ENCODE measurements at regions not wholly inside any gene's neighbourhood (a gene's known extent, or its start where the extent isn't known, plus 50 kb on each side); places are given as distances from the start of the nearest gene placed in this dataset.

- Histone ChIP-seq H3K36me3 (ENCODE audit: control insufficient read depth, insufficient read depth, low read length) (no peaks in the 10 kb centered on the region), H3K9me3 (ENCODE audit: control insufficient read depth, insufficient read depth, low read length) (no peaks in the 10 kb centered on the region), H3K27me3 (ENCODE audit: control insufficient read depth, insufficient read depth, low read length) (no peaks in the 10 kb centered on the region), H3K4me3 (ENCODE audit: low read length) (no peak overlapping the region), H3K27ac (ENCODE audit: low read length) (no peak overlapping the region), H3K4me1 (ENCODE audit: control insufficient read depth, insufficient read depth, low read length) (peaks cover 3% of the 10 kb centered on the region; the same call in 1 of the 2 replicates)
- DNase-seq (ENCODE audit: low read depth, low spot score): no peak
- WGBS (ENCODE audit: insufficient coverage, insufficient read length): no CpG with 5 or more reads among the region's 12 CpGs
Measured at GRCh38 chr2:120842456-120843439, 107.1 kb downstream of the GLI2 start.

DNA sequence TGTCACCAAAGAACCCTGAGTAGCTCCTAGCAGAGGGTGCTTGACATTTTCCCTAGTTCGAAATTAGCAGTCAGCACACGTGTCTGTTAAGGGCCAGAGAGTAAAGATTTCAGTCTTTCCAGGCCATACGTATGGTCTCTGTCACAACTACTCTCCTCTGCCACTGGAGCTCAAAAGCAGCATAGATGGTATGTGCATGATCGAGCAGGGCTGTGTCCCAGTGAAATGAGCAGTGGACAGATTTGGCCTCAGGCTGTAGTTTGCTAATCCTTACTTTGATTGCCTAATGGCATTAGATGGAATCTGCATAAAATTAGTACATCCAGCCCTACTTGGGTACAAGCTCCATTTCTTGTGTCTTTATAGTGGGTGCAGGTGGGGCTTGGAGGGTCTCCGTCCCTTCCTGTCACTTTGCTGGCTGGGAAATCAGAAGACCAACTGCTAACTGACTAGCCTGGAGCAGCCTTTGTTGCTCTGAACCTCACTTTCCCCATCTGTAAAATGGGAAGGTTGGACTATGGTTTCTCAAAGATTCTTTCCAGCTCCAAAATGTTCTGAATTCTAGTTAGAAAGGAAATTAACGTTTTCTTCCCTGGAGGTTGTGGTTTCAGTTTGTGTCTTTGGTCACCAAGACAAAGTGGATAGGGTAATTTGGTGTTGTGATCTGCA, 108.5 kb downstream of the GLI2 start:
- WGBS (ENCODE audit: insufficient coverage, insufficient read length): no CpG with 5 or more reads among the region's 6 CpGs
- H3K9me3 ChIP-seq (ENCODE audit: control insufficient read depth, insufficient read depth, low read length): no peaks in the 10 kb centered on the region

GRCh38 chr2:120845277-120845676, 109.6 kb downstream of the GLI2 start:
- Histone ChIP-seq H3K27ac (ENCODE audit: low read length) (no peak overlapping the region), H3K36me3 (ENCODE audit: control insufficient read depth, insufficient read depth, low read length) (no peaks in the 10 kb centered on the region; the same call in 1 of the 2 replicates), H3K4me3 (ENCODE audit: low read length) (no peak overlapping the region), H3K4me1 (ENCODE audit: control insufficient read depth, insufficient read depth, low read length) (peaks cover 3% of the 10 kb centered on the region; the same call in 1 of the 2 replicates), H3K9me3 (ENCODE audit: control insufficient read depth, insufficient read depth, low read length) (no peaks in the 10 kb centered on the region), H3K27me3 (ENCODE audit: control insufficient read depth, insufficient read depth, low read length) (no peaks in the 10 kb centered on the region)
- no peak for DNase-seq (ENCODE audit: low read depth, low spot score)
- no CpG with 5 or more reads among the region's 9 CpGs for WGBS (ENCODE audit: insufficient coverage, insufficient read length)

More for the DNA sequence above, 108.5 kb downstream of the GLI2 start:
- H3K4me3 ChIP-seq (ENCODE audit: low read length): no peak overlapping the region
- no peaks in the 10 kb centered on the region for H3K27me3 ChIP-seq (ENCODE audit: control insufficient read depth, insufficient read depth, low read length)
- no peak overlapping the region for H3K27ac ChIP-seq (ENCODE audit: low read length)
- peaks cover 3% of the 10 kb centered on the region; the same call in 1 of the 2 replicates for H3K4me1 ChIP-seq (ENCODE audit: control insufficient read depth, insufficient read depth, low read length)
- no peaks in the 10 kb centered on the region; the same call in 1 of the 2 replicates for H3K36me3 ChIP-seq (ENCODE audit: control insufficient read depth, insufficient read depth, low read length)
- no peak for DNase-seq (ENCODE audit: low read depth, low spot score)

DNA sequence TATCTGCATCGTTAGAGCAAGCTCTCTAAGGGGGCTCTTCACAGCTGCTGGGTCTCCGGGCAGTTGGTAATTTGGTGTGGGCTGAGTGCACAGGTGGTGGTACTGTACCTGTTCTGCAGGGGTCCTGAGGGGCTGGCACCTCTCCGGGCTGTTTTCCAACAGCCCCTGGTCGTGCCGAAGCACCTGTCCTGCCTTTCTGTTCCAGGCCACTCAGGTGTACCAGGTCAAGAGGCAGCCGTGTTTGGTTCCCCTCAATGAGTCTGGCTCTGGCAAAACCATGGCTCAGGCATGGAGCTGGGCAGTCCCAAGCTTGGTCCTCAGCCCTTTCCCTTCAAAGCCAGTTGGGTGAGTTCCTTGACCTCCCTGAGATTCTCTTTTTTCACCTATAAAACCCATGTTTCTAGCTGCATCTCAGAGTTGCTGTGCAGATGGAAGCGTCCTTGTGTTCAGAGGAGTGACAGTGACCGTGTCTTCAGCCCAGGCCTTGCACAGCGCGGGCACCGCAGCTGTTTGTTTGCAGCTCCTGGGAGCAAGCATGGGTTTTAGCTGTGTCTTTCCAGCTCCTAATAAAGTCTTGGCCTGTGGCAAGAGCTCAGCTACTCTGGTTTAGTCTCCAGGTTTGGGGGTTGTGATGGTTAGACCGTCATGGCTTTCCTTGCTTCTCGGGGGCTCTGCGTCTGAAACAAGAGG, 110.9 kb downstream of the GLI2 start:
- Histone ChIP-seq H3K36me3 (ENCODE audit: control insufficient read depth, insufficient read depth, low read length) (no peaks in the 10 kb centered on the region; the same call in 1 of the 2 replicates), H3K4me3 (ENCODE audit: low read length) (no peak overlapping the region), H3K27me3 (ENCODE audit: control insufficient read depth, insufficient read depth, low read length) (no peaks in the 10 kb centered on the region), H3K9me3 (ENCODE audit: control insufficient read depth, insufficient read depth, low read length) (no peaks in the 10 kb centered on the region), H3K27ac (ENCODE audit: low read length) (no peak overlapping the region), H3K4me1 (ENCODE audit: control insufficient read depth, insufficient read depth, low read length) (peaks cover 5% of the 10 kb centered on the region; the same call in 1 of the 2 replicates)
- no CpG with 5 or more reads among the region's 14 CpGs for WGBS (ENCODE audit: insufficient coverage, insufficient read length)
- no peak for DNase-seq (ENCODE audit: low read depth, low spot score)

- Histone ChIP-seq H3K4me3 (ENCODE audit: low read length) (no peak overlapping the region), H3K27me3 (ENCODE audit: control insufficient read depth, insufficient read depth, low read length) (no peaks in the 10 kb centered on the region), H3K9me3 (ENCODE audit: control insufficient read depth, insufficient read depth, low read length) (no peaks in the 10 kb centered on the region), H3K36me3 (ENCODE audit: control insufficient read depth, insufficient read depth, low read length) (no peaks in the 10 kb centered on the region; the same call in 1 of the 2 replicates), H3K4me1 (ENCODE audit: control insufficient read depth, insufficient read depth, low read length) (peaks cover 5% of the 10 kb centered on the region; the same call in 1 of the 2 replicates), H3K27ac (ENCODE audit: low read length) (no peak overlapping the region)
- WGBS (ENCODE audit: insufficient coverage, insufficient read length): no CpG with 5 or more reads among the region's 24 CpGs
- no peak for DNase-seq (ENCODE audit: low read depth, low spot score)
Measured at GRCh38 chr2:120847700-120848321, 112.1 kb downstream of the GLI2 start.

DNA sequence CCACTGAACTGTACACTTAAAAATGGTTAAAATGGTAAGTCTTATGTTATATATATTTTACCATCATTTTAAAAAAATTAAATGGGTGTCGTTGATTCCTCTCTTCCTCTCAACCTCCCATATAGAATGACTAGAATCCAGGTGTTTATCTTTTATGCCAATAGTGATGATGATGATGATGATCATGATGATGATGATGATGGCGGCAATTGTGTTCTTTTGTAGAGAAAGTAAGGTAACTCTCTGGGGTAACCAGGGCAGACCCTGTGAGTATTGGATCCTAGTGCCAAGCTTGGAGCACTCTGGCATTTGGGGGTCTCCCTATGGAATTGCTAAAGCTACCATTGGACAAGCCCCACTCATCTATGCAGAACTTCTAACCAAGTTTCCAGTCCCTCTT, 113.6 kb downstream of the GLI2 start:
- H3K9me3 ChIP-seq (ENCODE audit: control insufficient read depth, insufficient read depth, low read length): no peaks in the 10 kb centered on the region
- no peaks in the 10 kb centered on the region; the same call in 1 of the 2 replicates for H3K36me3 ChIP-seq (ENCODE audit: control insufficient read depth, insufficient read depth, low read length)
- no CpG with 5 or more reads among the region's 2 CpGs for WGBS (ENCODE audit: insufficient coverage, insufficient read length)
- peaks cover 5% of the 10 kb centered on the region; the same call in 1 of the 2 replicates for H3K4me1 ChIP-seq (ENCODE audit: control insufficient read depth, insufficient read depth, low read length)
- H3K27ac ChIP-seq (ENCODE audit: low read length): no peak overlapping the region
- no peaks in the 10 kb centered on the region for H3K27me3 ChIP-seq (ENCODE audit: control insufficient read depth, insufficient read depth, low read length)
- DNase-seq (ENCODE audit: low read depth, low spot score): no peak
- H3K4me3 ChIP-seq (ENCODE audit: low read length): no peak overlapping the region

DNA sequence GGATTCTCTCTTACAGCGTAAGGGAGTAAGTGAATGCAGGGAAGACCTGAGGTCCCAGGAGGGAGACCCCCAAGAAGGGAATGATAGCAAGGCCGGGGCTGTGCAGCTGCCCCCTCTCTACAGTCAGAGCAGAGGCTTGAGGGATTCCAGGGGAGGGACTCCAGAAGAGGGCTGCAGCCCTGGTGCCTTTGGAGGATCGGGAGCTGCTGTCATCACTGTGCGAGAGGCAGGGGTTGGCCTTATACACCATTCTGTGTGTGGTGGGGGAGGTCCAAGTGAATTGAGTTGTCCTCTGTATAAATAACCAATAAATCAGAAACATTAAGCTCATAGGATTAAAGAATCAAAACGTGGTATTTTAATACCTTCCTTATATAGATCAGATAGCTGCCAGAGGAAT, 114.9 kb downstream of the GLI2 start:
- Histone ChIP-seq H3K27me3 (ENCODE audit: control insufficient read depth, insufficient read depth, low read length) (no peaks in the 10 kb centered on the region), H3K9me3 (ENCODE audit: control insufficient read depth, insufficient read depth, low read length) (no peaks in the 10 kb centered on the region), H3K4me3 (ENCODE audit: low read length) (no peak overlapping the region), H3K36me3 (ENCODE audit: control insufficient read depth, insufficient read depth, low read length) (no peaks in the 10 kb centered on the region; the same call in 1 of the 2 replicates), H3K4me1 (ENCODE audit: control insufficient read depth, insufficient read depth, low read length) (peaks cover 5% of the 10 kb centered on the region; the same call in 1 of the 2 replicates), H3K27ac (ENCODE audit: low read length) (no peak overlapping the region)
- WGBS (ENCODE audit: insufficient coverage, insufficient read length): no CpG with 5 or more reads among the region's 5 CpGs
- no peak for DNase-seq (ENCODE audit: low read depth, low spot score)

GRCh38 chr2:120851116-120851773, 115.6 kb downstream of the GLI2 start:
- WGBS (ENCODE audit: insufficient coverage, insufficient read length): no CpG with 5 or more reads among the region's 3 CpGs
- no peak for DNase-seq (ENCODE audit: low read depth, low spot score)
- Histone ChIP-seq H3K27ac (ENCODE audit: low read length) (no peak overlapping the region), H3K4me1 (ENCODE audit: control insufficient read depth, insufficient read depth, low read length) (peaks cover 5% of the 10 kb centered on the region; the same call in 1 of the 2 replicates), H3K4me3 (ENCODE audit: low read length) (no peak overlapping the region), H3K27me3 (ENCODE audit: control insufficient read depth, insufficient read depth, low read length) (no peaks in the 10 kb centered on the region), H3K9me3 (ENCODE audit: control insufficient read depth, insufficient read depth, low read length) (no peaks in the 10 kb centered on the region), H3K36me3 (ENCODE audit: control insufficient read depth, insufficient read depth, low read length) (no peaks in the 10 kb centered on the region; the same call in 1 of the 2 replicates)

- DNase-seq (ENCODE audit: low read depth, low spot score): no peak
- Histone ChIP-seq H3K4me1 (ENCODE audit: control insufficient read depth, insufficient read depth, low read length) (peaks cover 4% of the 10 kb centered on the region; the same call in 1 of the 2 replicates), H3K36me3 (ENCODE audit: control insufficient read depth, insufficient read depth, low read length) (no peaks in the 10 kb centered on the region; the same call in 1 of the 2 replicates), H3K27me3 (ENCODE audit: control insufficient read depth, insufficient read depth, low read length) (no peaks in the 10 kb centered on the region), H3K27ac (ENCODE audit: low read length) (no peak overlapping the region), H3K9me3 (ENCODE audit: control insufficient read depth, insufficient read depth, low read length) (no peaks in the 10 kb centered on the region), H3K4me3 (ENCODE audit: low read length) (no peak overlapping the region)
- no CpG with 5 or more reads among the region's 12 CpGs for WGBS (ENCODE audit: insufficient coverage, insufficient read length)
Measured at GRCh38 chr2:120852200-120852815, 116.6 kb downstream of the GLI2 start.

All from iPS DF 6.9 (cell line).